ENCODE measurements at regions not wholly inside any gene's neighbourhood (a gene's known extent, or its start where the extent isn't known, plus 50 kb on each side); places are given as distances from the start of the nearest gene placed in this dataset.

DNA sequence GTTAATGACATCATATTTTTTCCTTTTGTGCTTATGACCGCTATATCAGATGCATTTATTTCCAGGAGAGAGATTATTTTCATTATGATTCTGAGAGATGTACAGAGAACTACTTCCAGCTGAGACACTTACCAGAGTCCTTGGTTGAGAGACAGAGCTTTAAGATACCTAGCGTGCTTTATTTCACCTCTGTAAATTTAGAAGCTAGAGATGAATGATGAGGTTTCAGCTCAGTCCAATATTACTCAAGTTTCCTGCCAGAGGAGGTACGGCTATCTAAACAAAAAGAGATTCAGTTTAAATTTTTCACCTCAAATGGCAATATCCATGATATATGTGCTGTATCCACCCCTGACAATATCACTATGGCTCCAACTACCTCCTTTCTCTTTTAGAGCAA is 182.6 kb upstream of the FAM3C start:
- Mint-ChIP-seq H3K27ac (no peak overlapping the region), H3K9me3 (no peaks in the 10 kb centered on the region), H3K4me3 (no peak overlapping the region), H3K36me3 (no peaks in the 10 kb centered on the region), H3K27me3 (no peaks in the 10 kb centered on the region), H3K4me1 (ENCODE audit: unreplicated experiment) (peaks cover 9% of the 10 kb centered on the region)
- no peak for DNase-seq (ENCODE audit: extremely low spot score, unreplicated experiment)
- TF ChIP-seq, protein P1, sequence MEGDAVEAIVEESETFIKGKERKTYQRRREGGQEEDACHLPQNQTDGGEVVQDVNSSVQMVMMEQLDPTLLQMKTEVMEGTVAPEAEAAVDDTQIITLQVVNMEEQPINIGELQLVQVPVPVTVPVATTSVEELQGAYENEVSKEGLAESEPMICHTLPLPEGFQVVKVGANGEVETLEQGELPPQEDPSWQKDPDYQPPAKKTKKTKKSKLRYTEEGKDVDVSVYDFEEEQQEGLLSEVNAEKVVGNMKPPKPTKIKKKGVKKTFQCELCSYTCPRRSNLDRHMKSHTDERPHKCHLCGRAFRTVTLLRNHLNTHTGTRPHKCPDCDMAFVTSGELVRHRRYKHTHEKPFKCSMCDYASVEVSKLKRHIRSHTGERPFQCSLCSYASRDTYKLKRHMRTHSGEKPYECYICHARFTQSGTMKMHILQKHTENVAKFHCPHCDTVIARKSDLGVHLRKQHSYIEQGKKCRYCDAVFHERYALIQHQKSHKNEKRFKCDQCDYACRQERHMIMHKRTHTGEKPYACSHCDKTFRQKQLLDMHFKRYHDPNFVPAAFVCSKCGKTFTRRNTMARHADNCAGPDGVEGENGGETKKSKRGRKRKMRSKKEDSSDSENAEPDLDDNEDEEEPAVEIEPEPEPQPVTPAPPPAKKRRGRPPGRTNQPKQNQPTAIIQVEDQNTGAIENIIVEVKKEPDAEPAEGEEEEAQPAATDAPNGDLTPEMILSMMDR (conservative IDR thresholded peaks at IDR 0.05) = no peak

DNA sequence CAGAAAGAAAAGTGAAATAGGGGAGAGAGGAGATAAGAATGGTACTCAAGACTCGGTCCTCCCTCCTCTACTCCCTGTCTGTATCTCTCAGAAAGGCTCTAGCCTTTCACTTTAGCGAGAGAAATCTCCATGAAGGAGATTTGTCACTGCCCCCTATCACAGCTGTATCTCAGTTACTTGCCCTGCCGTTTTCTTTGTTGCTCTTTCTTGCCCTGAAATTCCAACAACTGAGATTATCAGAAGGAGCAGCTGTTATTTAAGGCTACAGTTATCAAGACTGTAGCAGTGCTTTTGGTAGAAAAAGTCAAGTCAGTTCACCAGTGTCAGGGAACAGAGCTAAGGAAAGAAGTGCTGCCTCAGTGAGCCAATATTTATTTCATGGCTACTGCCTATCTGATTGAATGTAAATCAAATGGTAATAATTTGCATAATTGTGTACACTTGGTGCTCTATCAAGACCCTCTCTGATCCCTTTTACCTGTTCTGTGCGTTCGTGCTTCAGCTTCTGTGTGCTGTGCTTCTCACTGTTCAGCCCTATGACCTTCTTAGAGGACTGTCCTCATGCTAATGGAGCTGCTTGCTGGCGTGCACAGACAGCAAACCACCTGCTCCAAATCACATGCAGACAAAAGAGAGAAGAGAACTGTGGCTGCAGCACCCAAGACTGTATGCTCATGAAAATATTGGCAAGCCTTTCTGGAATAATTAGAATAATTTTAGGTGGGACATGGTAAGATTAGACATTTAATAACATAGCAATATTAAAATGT is 180.2 kb upstream of the FAM3C start:
- Mint-ChIP-seq H3K36me3 (no peaks in the 10 kb centered on the region), H3K27me3 (no peaks in the 10 kb centered on the region), H3K4me1 (ENCODE audit: unreplicated experiment) (peaks cover 9% of the 10 kb centered on the region), H3K27ac (no peak overlapping the region), H3K9me3 (no peaks in the 10 kb centered on the region), H3K4me3 (no peak overlapping the region)
- no peak for DNase-seq (ENCODE audit: extremely low spot score, unreplicated experiment)
- TF ChIP-seq, protein P1 (conservative IDR thresholded peaks at IDR 0.05) = no peak

DNA sequence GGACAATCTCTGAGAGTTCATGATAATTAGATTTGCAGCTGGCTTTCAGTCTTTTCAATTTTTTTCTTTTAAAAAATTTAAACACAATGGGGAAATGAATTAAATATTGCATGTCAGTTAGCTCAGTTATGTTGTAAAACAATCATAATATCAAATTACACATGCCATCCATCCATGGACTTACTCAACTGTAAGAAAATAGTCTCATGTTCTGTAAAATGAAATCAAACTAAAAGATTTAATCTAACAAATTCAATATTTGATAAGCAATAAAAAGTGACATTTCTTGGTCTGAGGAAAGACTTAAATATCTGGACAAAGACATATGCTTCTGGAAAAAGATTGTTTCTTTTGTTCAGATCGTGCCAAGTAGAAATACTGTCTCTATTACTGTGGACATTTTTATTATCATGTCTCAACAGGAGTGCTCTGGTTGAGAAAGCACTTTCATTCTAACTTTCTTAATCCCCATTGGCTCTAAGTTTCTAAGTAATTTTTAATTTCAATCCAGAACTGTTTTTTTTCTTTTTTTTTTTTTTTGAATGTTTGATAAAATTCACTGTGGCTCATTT is 179.2 kb upstream of the FAM3C start:
- no peaks in the 10 kb centered on the region for H3K9me3 Mint-ChIP-seq
- no peak for DNase-seq (ENCODE audit: extremely low spot score, unreplicated experiment)
- no peak overlapping the region for H3K27ac Mint-ChIP-seq
- peaks cover 9% of the 10 kb centered on the region for H3K4me1 Mint-ChIP-seq (ENCODE audit: unreplicated experiment)
- no peaks in the 10 kb centered on the region for H3K36me3 Mint-ChIP-seq
- no peak overlapping the region for H3K4me3 Mint-ChIP-seq
- TF ChIP-seq, protein P1 (conservative IDR thresholded peaks at IDR 0.05) = no peak
- no peaks in the 10 kb centered on the region for H3K27me3 Mint-ChIP-seq

DNA sequence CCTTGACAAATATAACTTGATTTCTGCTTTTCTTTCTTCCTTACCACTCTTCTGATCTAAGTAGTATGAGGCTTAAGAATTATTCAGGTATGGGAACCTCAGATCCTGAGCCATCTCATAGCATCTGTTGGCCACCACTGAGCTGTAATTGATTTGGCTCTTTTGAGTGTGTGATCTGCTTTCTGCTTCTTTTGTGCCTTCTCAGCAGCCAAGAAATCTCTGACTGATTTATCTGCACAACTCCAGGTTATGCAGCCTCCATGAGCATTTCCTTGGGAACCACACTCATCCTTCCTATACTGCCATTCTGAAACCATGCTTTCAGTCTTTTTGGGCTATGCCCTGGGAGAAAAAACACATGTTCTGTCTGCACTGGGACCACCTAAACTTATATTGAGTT is 178.0 kb upstream of the FAM3C start:
- DNase-seq (ENCODE audit: extremely low spot score, unreplicated experiment) = no peak
- Mint-ChIP-seq H3K4me3 (no peak overlapping the region), H3K9me3 (no peaks in the 10 kb centered on the region), H3K27me3 (no peaks in the 10 kb centered on the region), H3K36me3 (no peaks in the 10 kb centered on the region), H3K27ac (no peak overlapping the region), H3K4me1 (ENCODE audit: unreplicated experiment) (peaks cover 9% of the 10 kb centered on the region)
- TF ChIP-seq, protein P1 (conservative IDR thresholded peaks at IDR 0.05) = no peak

DNA sequence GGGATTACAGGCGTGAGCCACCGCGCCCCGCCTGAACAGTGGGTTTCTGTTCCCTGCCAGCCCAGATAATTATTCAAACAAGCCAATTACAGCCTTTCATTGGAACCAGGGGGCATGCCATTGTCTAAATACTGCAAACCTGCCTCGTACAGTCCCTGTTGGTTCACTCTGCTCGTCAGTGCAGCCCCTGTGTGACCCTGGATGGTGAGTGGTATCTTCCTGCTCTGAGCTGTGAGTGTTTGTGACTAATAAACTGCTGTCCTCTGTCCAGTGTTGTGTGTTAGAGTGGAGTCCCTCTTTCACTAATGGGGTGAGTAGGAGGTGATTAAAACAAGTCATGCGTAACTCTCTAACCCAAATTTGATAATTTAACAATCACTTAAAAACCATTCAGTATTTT is 176.5 kb upstream of the FAM3C start:
- Mint-ChIP-seq H3K9me3 (no peaks in the 10 kb centered on the region), H3K4me1 (ENCODE audit: unreplicated experiment) (peaks cover 9% of the 10 kb centered on the region), H3K4me3 (no peak overlapping the region), H3K27me3 (no peaks in the 10 kb centered on the region), H3K27ac (no peak overlapping the region), H3K36me3 (no peaks in the 10 kb centered on the region)
- no peak for DNase-seq (ENCODE audit: extremely low spot score, unreplicated experiment)
- TF ChIP-seq, protein P1 (conservative IDR thresholded peaks at IDR 0.05) = no peak

Data from type B pancreatic cell (in vitro differentiated cells).